HepG2 (cell line): ENCODE measurements at regions not wholly inside any gene's neighbourhood (a gene's known extent, or its start where the extent isn't known, plus 50 kb on each side); places are given as distances from the start of the nearest gene placed in this dataset.
A peak's percentile ranks its signal among the peaks of the same experiment; 100 is the strongest.

Source experiments
- ATAC-seq: fragments of 200-7000 bp; cut with Tn5 transposase; 3 replicates; pipeline ENCODE4 v1.9.1; 2020; ENCODE audit warnings: mild to moderate bottlenecking, moderate library complexity
- BruUV-seq: library from RNA; stranded (reverse); fragments of 400-500 nt; replicated peaks from 2 replicates; lab custom pipeline; 2021; lab: Mats Ljungman, UMichigan
- CTCF ChIA-PET: fragments of 300-600 bp; formaldehyde crosslinking; extraction: SDS; loops from one replicate; lab custom pipeline; 2021; ENCODE audit warnings: low total read pairs, inconsistent platforms, low intra/inter-chr PET ratio; lab: Yijun Ruan, JAX
- POLR2A ChIA-PET: fragments of 350-600 bp; sonication (Branson Sonifier 250); formaldehyde crosslinking; loops from one replicate; lab custom pipeline; 2020; ENCODE audit warnings: antibody characterized with exemption, inconsistent platforms; lab: Yijun Ruan, JAX
- DNase-seq: peaks from one replicate; pipeline ENCODE4 v3.0.0-alpha.2; 2015; ENCODE audit warnings: low spot score
- FAIRE-seq: peaks from 3 replicates; lab custom pipeline; 2011; peaks lifted over from hg19 to GRCh38; lab: Jason Lieb, UNC
- H2AFZ ChIP-seq: one replicate; pipeline ENCODE4 v1.6.1; 2011; ENCODE audit warnings: low read length, inconsistent platforms
- H3K27ac ChIP-seq: fragments of 300-600 bp; 3 replicates; pipeline ENCODE4 v1.8.0; 2011; ENCODE audit warnings: mixed run types, mild to moderate bottlenecking, mixed read lengths, low read length, inconsistent platforms; ENCODE audit not compliant: insufficient read depth; ENCODE audit errors: extremely low read length
- H3K27me3 ChIP-seq, 2 experiments: fragments of 200-600 bp in 1 of 2; 2 replicates in 1 of 2; 3 replicates in 1 of 2; pipeline versions ENCODE4 v1.6.0 to v1.8.0; 2011; ENCODE audit warnings: low read length in 2 of 2, mild to moderate bottlenecking in 2 of 2, moderate library complexity in 2 of 2, inconsistent platforms in 1 of 2; ENCODE audit not compliant: insufficient read depth in 2 of 2, control insufficient read depth in 1 of 2
- H3K36me3 ChIP-seq, 2 experiments: fragments of 200-600 bp in 1 of 2; replicated peaks in 1 of 2; 2 replicates in 1 of 2; 3 replicates in 1 of 2; pipeline versions ENCODE4 v1.5.1 to v1.8.0; 2011; ENCODE audit warnings: low read length in 2 of 2, inconsistent platforms in 1 of 2; ENCODE audit not compliant: insufficient read depth in 2 of 2, control insufficient read depth in 1 of 2
- H3K4me1 ChIP-seq: 2 replicates; pipeline ENCODE4 v1.5.1; 2012; ENCODE audit warnings: low read length, inconsistent platforms; ENCODE audit not compliant: insufficient read depth
- H3K4me2 ChIP-seq: 2 replicates; pipeline ENCODE4 v1.6.0; 2011; ENCODE audit warnings: low read depth, low read length, inconsistent platforms
- H3K4me3 ChIP-seq, 3 experiments: fragments of 200-600 bp in 1 of 3; sonication (generic), shearing (Covaris generic) in 1 of 3; replicated peaks in 1 of 3; 2 replicates each; pipeline ENCODE4 v1.5.1; 2011 to 2016; ENCODE audit warnings: low read length in 3 of 3, inconsistent platforms in 2 of 3, low read depth in 2 of 3, mild to moderate bottlenecking in 2 of 3, control low read depth in 1 of 3, mixed read lengths in 1 of 3; ENCODE audit not compliant: insufficient read depth in 1 of 3
- H3K79me2 ChIP-seq: one replicate; pipeline ENCODE4 v1.6.1; 2011; ENCODE audit warnings: low read length, inconsistent platforms; ENCODE audit not compliant: insufficient read depth
- H3K9ac ChIP-seq: 2 replicates; pipeline ENCODE4 v1.6.0; 2011; ENCODE audit warnings: mild to moderate bottlenecking, low read depth, low read length, inconsistent platforms; ENCODE audit not compliant: insufficient read depth
- H3K9me3 ChIP-seq: 2 replicates; pipeline ENCODE4 v1.5.1; 2012; ENCODE audit warnings: mild to moderate bottlenecking, low read length
- H4K20me1 ChIP-seq: 2 replicates; pipeline ENCODE4 v1.6.0; 2011; ENCODE audit warnings: inconsistent platforms, mild to moderate bottlenecking, low read length, moderate library complexity; ENCODE audit not compliant: insufficient read depth
- ATF7 ChIP-seq, 2 experiments: fragments of 450-650 bp in 1 of 2; sonication (generic) in 1 of 2; formaldehyde crosslinking in 1 of 2; IDR thresholded peaks; 2 replicates each; pipeline versions ENCODE4 v1.4.0 to v1.6.1; 2016 to 2020; ENCODE audit warnings: antibody characterized with exemption in 1 of 2, mild to moderate bottlenecking in 1 of 2, missing genetic modification reagents in 1 of 2
- GATAD2A ChIP-seq: IDR thresholded peaks from 2 replicates; pipeline ENCODE4 v1.6.1; 2016
- SIN3B ChIP-seq: fragments of 150-350 bp; IDR thresholded peaks from 2 replicates; pipeline ENCODE4 v1.6.1; 2014; ENCODE audit warnings: low read length
- ZNF350 ChIP-seq: sonication (generic); formaldehyde crosslinking; IDR thresholded peaks from 2 replicates; pipeline ENCODE4 v1.4.0; 2020; ENCODE audit warnings: mild to moderate bottlenecking, low read depth, missing genetic modification reagents, borderline replicate concordance
- ZNF501 ChIP-seq: sonication (generic); formaldehyde crosslinking; IDR thresholded peaks from 2 replicates; pipeline ENCODE4 v1.5.1; 2020; ENCODE audit warnings: mild to moderate bottlenecking, moderate library complexity, missing genetic modification reagents
- WGBS: methylation state at CpG from one replicate; pipeline ENCODE4 v1.1.6; 2017; ENCODE audit warnings: low lambda C conversion rate; 5-methylcytosine and 5-hydroxymethylcytosine counted together
- in situ Hi-C: cut with HindIII; loops from 2 replicates; pipeline ENCODE4 v1.10.0; 2017; ENCODE audit warnings: low pct_unique_long_range_greater_than_20kb; ENCODE audit not compliant: extremely low pct_ligation_motif_present
- intact Hi-C: fragments of 100-400 bp; cut with micrococcal nuclease; formaldehyde crosslinking; loops from one replicate; pipeline ENCODE4 v1.10.0; 2022; ENCODE audit not compliant: unreplicated experiment

- no peaks in the 10 kb centered on the region for H3K27me3 ChIP-seq
- H3K4me3 ChIP-seq, result no peak overlapping the region
- H3K36me3 ChIP-seq, result no peaks in the 10 kb centered on the region
- H3K4me2 ChIP-seq, result no peak overlapping the region
- no peaks in the 10 kb centered on the region for H3K9me3 ChIP-seq
- no peak for ATAC-seq
- H3K27ac ChIP-seq, result no peak overlapping the region
- no peaks in the 10 kb centered on the region for H4K20me1 ChIP-seq
- H3K4me1 ChIP-seq, result no peaks in the 10 kb centered on the region; the same call in 1 of the 2 replicates
- intact Hi-C loops, result no loop called here
- DNase-seq, result no peak
- no peak overlapping the region for H2AFZ ChIP-seq
- no peak for FAIRE-seq
- TF ChIP-seq GATAD2A (no peak), SIN3B (no peak), ZNF501 (CRISPR knock-in tag) (no peak)
- TF ChIP-seq, all 625 proteins: peak for 0
- 3% methylated on average over 2 of the region's 2 CpGs for WGBS
- no peaks in the 10 kb centered on the region for H3K79me2 ChIP-seq
- ChIA-PET CTCF (no interaction called here), POLR2A (no interaction called here)
- H3K9ac ChIP-seq, result no peak overlapping the region
- in situ Hi-C loops, result no loop called here
- BruUV-seq, result no TSS peak
These were observed 63.9 kb upstream of the HOPX start for GRCh38 chr4:56745042-56745441.

GRCh38 chr4:56744030-56744429 lies 62.9 kb upstream of the HOPX start:
- ChIA-PET POLR2A (no interaction called here), CTCF (no interaction called here)
- H3K27ac ChIP-seq, result no peak overlapping the region
- H3K36me3 ChIP-seq, result no peaks in the 10 kb centered on the region
- no peak overlapping the region for H3K4me2 ChIP-seq
- H3K4me1 ChIP-seq, result no peaks in the 10 kb centered on the region; the same call in 1 of the 2 replicates
- in situ Hi-C loops, result no loop called here
- TF ChIP-seq ATF7 (IDR thresholded peaks at IDR 0.05), result peak; percentile 32; the same call in 1 of the 2 replicates
- no peak for TF ChIP-seq ATF7 (CRISPR knock-in tag; IDR thresholded peaks at IDR 0.05)
- TF ChIP-seq ZNF350 (CRISPR knock-in tag), result no peak
- no peak overlapping the region for H3K9ac ChIP-seq
- intact Hi-C loops, result no loop called here
- no peaks in the 10 kb centered on the region for H3K9me3 ChIP-seq
- WGBS, result 96% methylated on average over 1 of the region's 1 CpG
- no peak for ATAC-seq
- no peaks in the 10 kb centered on the region for H3K79me2 ChIP-seq
- BruUV-seq, result no TSS peak
- no peak overlapping the region for H2AFZ ChIP-seq
- no peak for FAIRE-seq
- H3K4me3 ChIP-seq, result no peak overlapping the region
- no peaks in the 10 kb centered on the region for H4K20me1 ChIP-seq
- no peak for DNase-seq
- H3K27me3 ChIP-seq, result no peaks in the 10 kb centered on the region
